Skeletal muscle cell (primary cell): ENCODE measurements at regions not wholly inside any gene's neighbourhood (a gene's known extent, or its start where the extent isn't known, plus 50 kb on each side); places are given as distances from the start of the nearest gene placed in this dataset.

ENCODE experiments used
- DNase-seq: peaks from one replicate; pipeline ENCODE4 v3.0.0-alpha.2; 2010; ENCODE audit warnings: low read depth
- H3K4me3 ChIP-seq: 2 replicates; pipeline ENCODE4 v1.5.1; 2011; ENCODE audit warnings: low read depth, mild to moderate bottlenecking, control low read depth, low read length, moderate library complexity

DNA sequence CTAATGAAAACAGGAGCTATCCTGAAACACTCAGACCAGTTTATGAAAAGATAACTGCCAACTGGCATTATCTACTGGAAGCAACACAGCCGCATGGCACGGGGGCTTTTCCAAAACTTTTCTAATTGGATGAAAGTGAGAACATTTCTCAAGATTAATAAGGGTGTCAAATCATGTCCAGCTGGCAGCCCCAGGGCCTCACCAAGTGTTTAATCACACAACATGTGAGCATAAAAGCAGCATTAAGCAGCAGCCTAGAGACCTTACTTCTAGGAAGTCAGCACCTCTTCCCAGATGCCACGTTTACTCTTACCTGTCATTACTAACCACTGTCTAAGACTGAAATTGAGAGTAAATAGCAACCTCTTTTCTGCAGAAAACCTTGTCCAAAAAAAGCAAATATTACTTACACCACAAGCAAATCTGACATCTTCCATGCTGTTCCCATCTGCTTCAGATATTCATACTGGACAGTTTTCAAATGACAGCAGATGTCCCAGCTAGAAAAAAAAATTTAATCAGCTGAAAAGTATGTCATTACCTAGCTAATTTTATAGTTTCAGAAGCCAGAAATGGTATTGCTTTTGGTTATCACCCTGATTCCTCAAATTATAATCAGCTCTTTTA is 341.5 kb upstream of the ZP4 start:
- no peak for DNase-seq

DNA sequence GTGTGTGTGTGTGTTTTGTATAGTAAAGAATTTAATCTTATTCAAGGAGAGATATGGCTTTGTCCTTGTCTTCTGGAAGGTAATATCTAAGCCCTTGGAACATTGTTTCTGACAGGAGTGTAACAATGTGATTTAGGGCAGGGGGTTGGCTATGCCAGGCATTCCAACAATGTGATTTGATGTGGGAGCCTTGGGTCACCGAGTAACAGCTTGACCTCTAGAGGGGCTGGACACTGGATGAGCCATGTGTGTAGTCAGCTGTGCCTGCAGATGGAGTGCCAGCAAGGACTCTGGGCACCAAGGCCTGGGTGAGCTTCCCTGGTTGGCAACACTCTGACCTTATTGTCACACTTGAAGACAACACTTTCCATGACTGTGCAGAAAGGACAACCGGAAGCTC is 336.1 kb upstream of the ZP4 start:
- H3K4me3 ChIP-seq: no peak overlapping the region
- no peak for DNase-seq

More for the DNA sequence above, 341.5 kb upstream of the ZP4 start:
- no peak overlapping the region for H3K4me3 ChIP-seq

DNA sequence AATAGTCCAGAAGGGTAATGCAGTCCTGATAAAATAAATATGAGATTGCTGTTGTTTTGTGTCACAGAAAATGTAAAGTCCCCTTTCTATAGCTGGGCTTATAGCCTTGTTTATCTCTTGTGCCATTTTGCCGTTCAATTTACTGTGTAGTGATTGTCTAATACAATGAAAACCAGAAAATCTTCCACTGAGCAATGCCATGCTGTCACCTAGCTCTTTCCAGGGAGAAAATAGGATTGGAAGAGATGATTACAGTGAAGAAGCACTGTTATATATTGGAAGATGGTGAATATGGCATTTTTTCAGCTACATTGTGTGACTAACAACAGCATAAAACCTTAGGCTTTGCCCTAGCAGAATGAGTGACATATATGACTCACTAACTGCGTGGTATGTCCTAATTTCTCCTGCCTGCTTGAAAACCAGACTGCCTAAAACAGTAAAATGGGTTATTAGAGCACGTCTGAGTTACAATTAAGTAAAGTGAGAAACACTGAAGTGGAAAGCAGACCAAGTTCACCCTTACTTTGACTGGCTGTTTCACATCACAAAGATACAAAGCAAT is 332.4 kb upstream of the ZP4 start:
- no peak overlapping the region for H3K4me3 ChIP-seq
- DNase-seq: peak; percentile 22

DNA sequence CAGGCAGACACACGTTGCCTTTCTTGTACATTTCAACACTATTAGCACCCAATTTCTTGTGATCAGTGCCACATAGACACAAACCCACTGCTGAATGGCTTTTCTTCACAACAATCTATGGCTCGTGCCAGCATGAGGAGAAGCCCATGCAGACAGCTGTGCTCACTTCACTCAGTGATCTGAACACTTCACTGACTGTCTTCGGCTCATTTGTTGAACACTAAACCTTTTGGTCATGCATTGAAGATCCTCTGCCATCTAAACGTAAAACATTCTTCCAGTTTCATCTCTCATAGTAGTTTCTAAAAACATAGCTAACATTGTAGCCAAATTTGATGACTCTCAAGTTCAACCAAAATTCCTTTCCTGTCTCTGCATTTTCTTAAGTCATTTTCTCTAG is 331.0 kb upstream of the ZP4 start:
- no peak for DNase-seq
- H3K4me3 ChIP-seq: no peak overlapping the region

DNA sequence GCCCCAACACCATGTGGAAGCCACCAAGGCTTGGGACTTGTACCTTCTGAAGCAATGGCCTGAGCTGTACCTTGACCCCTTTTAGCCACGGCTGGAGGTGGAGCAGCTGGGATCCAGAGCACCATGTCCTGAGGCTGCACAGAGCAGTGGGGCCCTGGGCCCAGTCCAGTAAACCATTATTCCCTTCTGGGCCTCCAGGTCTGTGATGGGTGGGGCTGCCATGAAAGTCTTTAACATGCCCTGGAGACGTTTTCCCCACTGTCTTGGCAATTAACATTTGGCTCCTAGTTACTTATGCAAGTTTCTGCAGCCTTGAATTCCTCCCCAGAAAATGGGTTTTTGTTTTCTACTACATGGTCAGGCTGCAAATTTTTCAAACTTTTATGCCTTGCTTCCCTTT is 323.7 kb upstream of the ZP4 start:
- H3K4me3 ChIP-seq: no peak overlapping the region
- DNase-seq: no peak

DNA sequence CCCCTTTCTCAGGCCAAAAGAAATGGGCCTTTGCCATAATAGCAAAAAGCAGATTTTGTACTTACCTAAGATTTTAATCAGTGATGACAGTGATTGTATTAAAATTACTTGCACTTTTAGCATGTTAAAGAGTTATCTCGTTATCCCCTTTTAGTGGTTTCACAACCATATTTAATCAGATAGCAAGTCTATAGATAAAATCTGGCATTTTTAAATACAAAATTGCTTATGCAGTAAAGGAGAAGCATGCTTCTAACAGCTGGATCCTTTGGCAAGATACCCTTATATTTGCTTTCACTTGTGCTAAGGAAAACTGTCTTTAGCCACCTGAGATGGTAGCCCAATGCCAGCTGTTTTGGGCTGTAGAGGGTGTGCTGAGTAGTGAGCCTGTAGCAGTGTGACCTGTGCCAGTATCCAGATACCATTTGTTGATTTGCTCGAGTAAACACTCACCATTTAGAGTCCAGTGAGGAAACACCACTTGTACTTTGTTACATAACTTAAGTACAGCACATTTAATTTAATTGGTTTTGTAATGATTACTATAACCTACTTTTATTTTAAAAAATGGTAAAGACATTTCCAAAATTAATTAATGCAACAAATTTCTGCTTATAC is 314.4 kb upstream of the ZP4 start:
- no peak overlapping the region for H3K4me3 ChIP-seq
- no peak for DNase-seq

DNA sequence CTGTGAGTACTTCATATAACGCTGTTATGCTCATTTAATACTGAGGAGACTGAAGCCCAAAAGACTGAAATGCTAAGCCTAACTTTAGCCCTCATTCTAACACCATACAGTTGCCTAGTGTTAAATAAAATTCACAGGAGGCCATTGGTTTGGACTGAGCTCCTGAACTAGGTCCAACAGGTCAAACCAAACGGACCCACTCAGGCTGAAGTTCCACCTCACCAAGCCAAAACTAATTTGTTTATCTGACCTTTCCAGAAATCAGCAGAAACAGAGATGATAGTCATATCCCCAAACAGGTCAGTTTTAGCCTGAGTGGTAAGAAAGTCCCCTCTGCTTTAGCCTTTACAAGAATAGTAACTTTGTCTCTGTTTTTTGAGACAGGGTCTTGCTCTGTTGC is 311.3 kb upstream of the ZP4 start:
- DNase-seq: no peak
- no peak overlapping the region for H3K4me3 ChIP-seq

DNA sequence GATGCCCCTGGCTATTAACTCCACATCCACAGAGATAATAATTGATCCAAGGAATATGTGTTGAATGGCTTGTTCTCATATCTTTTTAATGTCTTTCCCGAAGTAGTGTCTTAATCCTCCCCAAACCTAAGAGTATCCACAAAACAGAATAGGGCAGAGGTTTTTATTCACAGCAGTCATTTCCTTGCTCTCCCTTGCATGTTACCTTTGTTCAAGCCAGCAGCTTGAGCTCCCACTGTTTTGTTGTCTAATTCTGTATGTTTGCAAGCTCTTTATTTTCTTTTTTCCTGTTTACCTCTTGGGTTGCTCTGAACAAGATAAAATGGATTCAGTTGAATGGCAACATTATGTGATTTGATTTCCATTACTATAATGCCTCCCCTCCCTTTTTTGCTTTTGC is 308.6 kb upstream of the ZP4 start:
- H3K4me3 ChIP-seq: no peak overlapping the region
- no peak for DNase-seq

DNA sequence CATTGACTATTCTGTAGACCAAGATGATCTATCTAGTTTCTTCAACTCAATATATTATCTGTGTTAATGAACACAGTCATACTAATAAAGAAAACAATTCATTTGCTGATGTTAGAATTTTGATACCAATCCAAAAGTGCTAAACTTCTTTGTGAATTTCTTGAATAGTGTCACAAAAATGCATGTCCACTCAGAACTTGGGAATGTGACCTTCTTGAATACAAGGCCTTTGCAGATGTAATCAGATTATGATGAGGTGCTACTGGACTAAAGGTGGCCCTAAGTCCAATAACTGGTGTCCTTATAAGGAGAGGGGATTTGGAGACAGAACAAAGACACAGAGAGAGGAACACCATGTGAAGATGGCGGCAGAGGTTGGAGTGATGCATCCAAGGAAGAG is 305.8 kb upstream of the ZP4 start:
- no peak overlapping the region for H3K4me3 ChIP-seq
- DNase-seq: no peak

DNA sequence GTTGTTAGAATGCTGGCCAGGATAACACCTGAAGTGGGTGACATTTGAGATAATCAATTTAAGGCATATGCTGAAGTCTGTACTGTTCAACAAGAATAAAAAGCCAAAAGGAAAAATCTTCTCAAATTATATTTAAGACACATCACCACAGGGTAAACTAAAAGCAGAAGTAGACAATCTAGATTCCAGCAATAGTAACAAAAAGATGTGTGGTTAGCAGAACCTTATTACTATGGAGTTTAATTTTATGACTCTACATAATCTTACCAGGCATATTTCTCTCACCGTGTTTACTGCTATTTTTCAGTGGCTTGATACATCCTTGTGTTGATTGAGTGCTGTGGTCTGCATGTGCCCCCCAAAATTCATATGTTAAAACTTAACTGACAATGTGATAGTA is 300.4 kb upstream of the ZP4 start:
- H3K4me3 ChIP-seq: no peak overlapping the region
- DNase-seq: no peak

DNA sequence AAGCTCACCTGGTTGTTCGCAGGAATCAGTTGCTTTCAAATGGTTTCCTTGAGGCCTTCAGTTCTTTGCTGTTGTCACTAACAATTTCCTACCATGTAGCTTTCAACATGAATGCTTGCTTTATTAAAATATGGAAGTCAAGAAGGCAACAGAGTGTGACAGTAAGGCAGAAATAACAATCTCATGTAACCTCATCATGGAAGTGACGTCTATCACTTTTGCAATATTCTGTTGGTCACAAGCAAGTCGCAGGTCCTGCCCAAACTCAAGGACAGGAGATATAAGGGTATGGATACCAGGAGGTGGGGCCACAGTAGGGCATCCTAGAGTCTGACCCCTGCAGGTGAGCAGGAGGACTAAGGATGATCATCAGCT is 296.8 kb upstream of the ZP4 start:
- DNase-seq: no peak
- H3K4me3 ChIP-seq: no peak overlapping the region

DNA sequence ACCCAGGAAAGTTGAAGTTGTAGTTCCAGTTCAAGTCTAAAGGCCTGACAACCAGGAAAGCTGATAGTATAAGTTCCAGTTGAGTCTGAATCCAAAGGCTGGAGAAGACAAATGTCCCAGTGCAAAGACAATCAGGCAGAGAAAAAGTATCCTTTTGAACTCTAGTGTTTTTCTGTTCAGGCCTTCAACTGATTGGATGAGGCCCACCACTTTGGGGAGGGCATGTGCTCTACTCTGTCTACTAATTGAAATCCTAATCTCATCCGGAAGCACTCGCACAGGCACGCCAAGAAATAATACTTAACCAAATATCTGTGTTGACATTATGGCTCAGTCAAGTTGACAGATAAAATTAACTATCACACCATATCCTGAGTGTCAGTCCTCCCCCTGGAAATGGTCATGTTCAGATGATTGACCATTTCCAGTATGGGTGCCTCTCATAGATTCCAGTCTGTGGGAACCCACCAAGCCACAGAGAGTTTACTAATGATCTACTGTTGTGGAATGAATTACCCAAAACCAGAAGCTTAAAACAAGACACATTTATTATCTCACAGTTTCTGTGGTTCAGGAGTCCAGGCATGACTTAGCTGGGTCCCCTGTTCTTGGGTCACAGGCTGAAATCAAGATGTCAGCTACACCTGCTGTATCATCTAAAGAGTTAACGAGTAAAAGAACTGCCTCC is 296.3 kb upstream of the ZP4 start:
- DNase-seq: no peak
- no peak overlapping the region for H3K4me3 ChIP-seq

DNA sequence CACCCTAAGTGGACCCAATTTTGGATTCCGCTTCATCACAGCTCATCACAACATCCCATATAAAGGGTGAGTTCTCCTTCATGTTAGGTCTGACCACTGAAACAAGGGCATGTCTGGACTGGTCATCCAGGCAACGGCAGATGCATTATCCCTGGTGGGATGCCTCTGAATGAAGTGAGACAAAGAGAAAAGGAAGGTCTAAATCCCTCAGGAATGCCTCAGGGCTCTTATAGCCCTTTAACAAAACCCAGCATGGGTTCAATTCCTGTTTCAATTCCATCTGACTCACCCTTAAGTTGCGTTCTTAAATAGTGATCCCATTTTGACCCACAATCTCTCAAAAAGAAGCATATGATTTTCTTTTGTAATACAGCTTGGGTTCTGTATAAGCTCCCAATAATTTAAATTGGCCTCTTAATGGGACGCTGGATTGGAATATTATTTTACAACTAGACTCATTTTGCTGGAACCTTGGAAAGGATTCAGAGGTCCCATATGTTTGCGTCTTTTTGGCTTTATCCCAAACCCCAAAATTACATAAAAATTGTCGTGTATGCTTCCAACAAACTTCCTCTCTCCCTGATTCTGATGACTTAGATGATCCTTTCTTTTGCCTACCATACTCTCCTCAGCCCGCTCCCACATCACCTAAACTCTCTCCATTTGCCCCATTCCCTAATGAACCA is 287.4 kb upstream of the ZP4 start:
- no peak for DNase-seq
- H3K4me3 ChIP-seq: no peak overlapping the region

DNA sequence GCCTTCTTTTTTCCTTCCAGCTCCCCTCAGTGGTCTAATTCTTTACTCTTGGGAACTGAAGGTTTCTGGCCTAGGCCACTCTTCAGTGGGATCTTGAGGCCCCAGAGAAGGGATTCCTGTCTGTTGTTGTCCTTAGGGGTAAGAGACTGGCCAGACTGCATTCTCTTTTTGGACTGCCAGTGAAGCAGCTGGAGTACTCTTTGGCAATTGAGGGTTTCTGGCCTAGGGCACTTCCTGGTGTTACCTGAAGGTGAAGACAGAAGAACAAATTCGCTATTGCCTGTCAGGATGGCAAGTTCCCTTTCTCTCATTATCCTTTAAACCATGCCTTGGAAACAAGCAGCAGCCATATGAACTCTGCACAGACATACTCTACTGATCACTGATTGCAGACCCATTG is 286.6 kb upstream of the ZP4 start:
- no peak overlapping the region for H3K4me3 ChIP-seq
- DNase-seq: no peak

DNA sequence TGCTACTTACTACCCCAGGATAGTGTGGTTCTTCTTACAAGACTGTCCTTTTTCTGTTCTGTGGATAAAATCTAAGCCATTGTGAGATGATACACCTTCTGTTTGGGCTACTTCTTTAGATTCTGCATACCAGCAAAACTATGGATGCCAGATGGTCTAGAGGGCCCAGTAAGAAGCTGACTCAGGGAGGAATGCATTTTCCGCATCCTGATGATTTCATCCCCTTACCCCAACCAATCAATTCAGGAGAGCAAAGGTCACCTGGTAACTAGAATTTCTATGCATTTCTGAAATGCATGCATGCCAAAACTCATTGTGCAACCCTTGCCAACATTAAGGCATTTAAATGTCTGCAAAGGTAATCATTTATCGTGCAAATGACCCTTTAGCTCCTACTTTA is 285.7 kb upstream of the ZP4 start:
- no peak for DNase-seq
- H3K4me3 ChIP-seq: no peak overlapping the region

DNA sequence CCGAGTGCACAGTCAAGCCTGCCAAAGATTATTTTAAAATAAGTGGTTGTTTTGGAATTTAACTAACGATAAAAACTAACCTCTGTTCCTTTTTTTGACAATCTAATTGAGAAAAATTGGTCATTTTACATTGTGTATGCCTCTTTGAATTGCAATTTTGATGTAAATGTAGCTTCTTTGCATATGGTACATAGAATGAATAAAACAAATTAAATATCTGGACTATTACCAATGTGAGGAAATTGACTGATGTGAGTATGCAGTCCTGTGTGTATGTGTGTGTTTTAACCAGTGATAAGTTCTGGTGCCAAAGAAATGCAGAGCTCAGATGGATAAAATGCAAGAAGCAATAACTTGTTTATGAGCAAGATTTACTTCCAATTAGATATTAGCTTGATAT is 281.3 kb upstream of the ZP4 start:
- DNase-seq: no peak
- no peak overlapping the region for H3K4me3 ChIP-seq

DNA sequence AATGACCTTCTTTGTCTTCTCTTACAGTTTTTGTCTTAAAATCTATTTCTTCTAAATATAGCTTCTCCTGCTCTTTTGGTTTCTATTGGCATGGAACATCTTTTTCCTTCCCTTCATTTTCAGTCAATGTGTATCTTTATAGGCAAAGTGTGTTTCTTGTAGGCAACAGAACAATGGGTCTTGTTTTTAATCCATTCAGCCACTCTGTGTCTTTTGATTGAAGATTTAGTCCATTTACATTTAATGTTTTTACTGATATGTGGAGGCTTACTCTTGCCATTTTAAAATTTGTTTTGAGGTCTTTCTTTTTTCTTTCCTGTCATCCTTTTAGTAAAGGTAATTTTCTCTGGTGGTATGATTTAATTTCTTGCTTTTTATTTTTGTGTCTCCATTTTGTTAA is 271.2 kb upstream of the ZP4 start:
- DNase-seq: no peak
- H3K4me3 ChIP-seq: no peak overlapping the region

DNA sequence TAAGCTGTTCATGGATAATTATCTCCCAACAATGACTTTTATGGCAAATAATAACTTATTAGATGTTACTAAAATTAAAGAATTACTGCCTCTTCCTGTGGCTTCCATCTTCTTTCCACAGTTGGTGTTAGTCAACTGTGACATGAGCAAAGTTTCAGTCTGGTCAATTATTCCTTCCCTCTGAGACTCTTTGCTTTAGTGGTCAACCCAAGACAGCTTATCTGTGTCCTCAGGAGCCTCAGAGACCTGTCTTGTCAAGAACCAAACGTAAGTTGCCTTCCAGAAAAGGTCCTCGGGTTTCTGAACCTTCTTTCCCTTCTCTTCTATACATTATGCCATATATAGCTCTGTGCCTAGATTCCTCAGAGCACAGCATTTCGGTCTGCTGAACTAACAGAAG is 263.2 kb upstream of the ZP4 start:
- H3K4me3 ChIP-seq: no peak overlapping the region
- no peak for DNase-seq

DNA sequence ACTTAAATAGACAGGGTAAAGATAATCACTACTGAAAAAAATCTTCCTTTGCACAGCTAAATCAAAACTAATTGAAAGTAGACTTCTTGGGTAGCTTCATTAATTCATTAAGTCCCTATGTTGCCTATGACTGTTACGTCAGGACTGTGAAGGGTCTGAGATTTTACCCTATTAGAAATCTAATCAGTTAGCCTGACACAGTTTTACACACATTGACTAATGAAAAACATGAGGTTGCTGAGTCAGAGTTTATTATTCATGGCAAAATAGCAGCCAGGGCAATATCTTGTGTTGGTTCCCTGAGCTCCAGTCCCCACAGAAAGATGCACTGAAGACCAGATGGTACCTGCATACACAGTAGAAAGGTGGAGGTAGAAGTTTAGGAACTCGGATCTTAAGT is 262.5 kb upstream of the ZP4 start:
- no peak overlapping the region for H3K4me3 ChIP-seq
- DNase-seq: no peak

DNA sequence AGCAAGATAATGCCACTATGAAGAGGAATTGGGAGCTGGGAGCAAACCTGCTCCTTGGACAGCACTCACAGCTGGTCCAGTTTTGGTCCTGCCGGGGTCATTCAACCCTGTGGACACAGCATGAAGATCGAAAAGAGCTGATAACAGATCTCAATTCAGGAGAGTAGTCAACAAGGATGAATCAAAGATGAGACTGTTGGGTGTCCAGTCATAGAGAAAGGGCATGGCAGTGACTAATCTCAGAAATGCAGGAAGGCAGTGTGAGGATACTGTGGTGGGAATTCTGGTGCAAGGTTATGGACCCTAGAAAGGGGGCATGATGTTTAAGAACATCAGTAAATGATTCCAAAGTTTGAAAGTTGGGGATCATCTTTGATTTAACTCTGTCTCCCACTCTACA is 261.4 kb upstream of the ZP4 start:
- H3K4me3 ChIP-seq: no peak overlapping the region
- no peak for DNase-seq
